Astrocyte (in vitro differentiated cells and primary cell): ENCODE measurements at regions not wholly inside any gene's neighbourhood (a gene's known extent, or its start where the extent isn't known, plus 50 kb on each side); places are given as distances from the start of the nearest gene placed in this dataset.

Experiments used
- DNase-seq: peaks from one replicate; pipeline ENCODE4 v3.0.0-alpha.2; 2010; ENCODE audit warnings: low read depth
- FAIRE-seq: peaks from 2 replicates; lab custom pipeline; 2011; peaks lifted over from hg19 to GRCh38; lab: Jason Lieb, UNC
- H2AFZ ChIP-seq: 2 replicates; pipeline ENCODE4 v1.6.0; 2012; ENCODE audit warnings: low read depth, low read length, inconsistent platforms
- H3K27ac ChIP-seq: 2 replicates; pipeline ENCODE4 v1.5.1; 2011; ENCODE audit warnings: low read depth, low read length, inconsistent platforms
- H3K27me3 ChIP-seq: 2 replicates; pipeline ENCODE4 v1.6.0; 2011; ENCODE audit warnings: low read length, inconsistent platforms; ENCODE audit not compliant: insufficient read depth
- H3K36me3 ChIP-seq: 2 replicates; pipeline ENCODE4 v1.5.1; 2011; ENCODE audit warnings: low read length, inconsistent platforms; ENCODE audit not compliant: insufficient read depth
- H3K4me1 ChIP-seq: 2 replicates; pipeline ENCODE4 v1.5.1; 2011; ENCODE audit warnings: low read length, inconsistent platforms; ENCODE audit not compliant: insufficient read depth
- H3K4me2 ChIP-seq: 2 replicates; pipeline ENCODE4 v1.6.0; 2012; ENCODE audit warnings: low read length, inconsistent platforms
- H3K4me3 ChIP-seq: 2 replicates; pipeline ENCODE4 v1.5.1; 2011; ENCODE audit warnings: low read depth, mild to moderate bottlenecking, low read length, inconsistent platforms; ENCODE audit not compliant: insufficient read depth
- H3K79me2 ChIP-seq: 2 replicates; pipeline ENCODE4 v1.6.0; 2012; ENCODE audit warnings: mild to moderate bottlenecking, low read length, inconsistent platforms; ENCODE audit not compliant: insufficient read depth
- H3K9ac ChIP-seq: 2 replicates; pipeline ENCODE4 v1.6.0; 2012; ENCODE audit warnings: mild to moderate bottlenecking, low read length, inconsistent platforms
- H3K9me3 ChIP-seq: 2 replicates; pipeline ENCODE4 v1.5.1; 2012; ENCODE audit warnings: low read depth, mild to moderate bottlenecking, low read length, inconsistent platforms; ENCODE audit not compliant: insufficient read depth
- H4K20me1 ChIP-seq: 2 replicates; pipeline ENCODE4 v1.6.0; 2012; ENCODE audit warnings: low read length, inconsistent platforms; ENCODE audit not compliant: insufficient read depth
- H3K27ac Mint-ChIP-seq: one replicate; pipeline ENCODE4 v1.8.0; 2021; ENCODE audit warnings: mild to moderate bottlenecking, mixed read lengths; ENCODE audit not compliant: unreplicated experiment
- H3K27me3 Mint-ChIP-seq: one replicate; pipeline ENCODE4 v1.8.0; 2021; ENCODE audit warnings: low read depth, mixed read lengths; ENCODE audit not compliant: unreplicated experiment
- H3K36me3 Mint-ChIP-seq: one replicate; pipeline ENCODE4 v1.8.0; 2021; ENCODE audit warnings: low read depth, mixed read lengths; ENCODE audit not compliant: unreplicated experiment
- H3K4me1 Mint-ChIP-seq: one replicate; pipeline ENCODE4 v1.8.0; 2021; ENCODE audit warnings: low read depth, mixed read lengths; ENCODE audit not compliant: unreplicated experiment
- H3K4me3 Mint-ChIP-seq: one replicate; pipeline ENCODE4 v1.8.0; 2021; ENCODE audit warnings: mild to moderate bottlenecking, moderate library complexity, mixed read lengths; ENCODE audit not compliant: unreplicated experiment
- H3K9me3 Mint-ChIP-seq: one replicate; pipeline ENCODE4 v1.8.0; 2021; ENCODE audit warnings: mild to moderate bottlenecking, mixed read lengths; ENCODE audit not compliant: unreplicated experiment
- EZH2 ChIP-seq: IDR thresholded peaks from 2 replicates; pipeline ENCODE4 v1.6.1; 2012; ENCODE audit warnings: mild to moderate bottlenecking, low read length, inconsistent platforms; ENCODE audit not compliant: insufficient read depth
- TF ChIP-seq, protein P1 (sequence below): IDR thresholded peaks from 2 replicates; pipeline ENCODE4 v1.5.1; 2011; ENCODE audit warnings: low read depth, mild to moderate bottlenecking, inconsistent platforms, low read length, moderate library complexity; ENCODE audit not compliant: insufficient read depth

DNA sequence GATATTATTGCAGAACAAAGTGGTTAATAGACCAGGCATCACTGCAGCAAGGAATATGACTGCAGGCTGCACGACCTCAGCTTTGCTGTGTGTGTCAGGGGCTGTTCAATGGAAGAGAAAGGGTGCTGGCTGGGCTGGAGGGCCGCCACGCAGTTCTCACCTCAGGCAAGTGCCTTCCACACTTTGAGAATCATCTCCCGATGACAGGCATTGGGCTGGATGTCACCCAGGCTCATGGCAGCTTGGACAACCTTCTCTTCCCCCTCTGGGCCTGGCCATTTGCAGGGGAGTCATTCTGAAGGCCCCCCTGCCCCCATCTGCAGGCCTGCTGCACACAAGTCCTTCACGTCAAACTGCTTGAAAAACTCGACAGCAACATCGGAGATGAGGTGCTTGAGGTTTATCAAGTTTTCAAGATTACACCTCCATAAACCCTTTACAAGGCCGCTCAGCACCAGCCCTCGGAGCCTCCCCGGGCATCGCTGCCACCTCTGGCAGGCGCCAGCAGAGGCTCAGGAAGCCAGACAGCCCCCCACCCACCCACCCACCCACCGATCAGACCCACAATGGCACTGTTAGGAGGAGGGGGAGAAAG lies 165.9 kb upstream of the GSC start:
- FAIRE-seq (no peak), DNase-seq (no peak)
- Histone ChIP-seq H4K20me1 (no peaks in the 10 kb centered on the region), H3K27ac (no peak overlapping the region), H3K4me3 (no peak overlapping the region), H3K79me2 (no peaks in the 10 kb centered on the region), H3K27me3 (peaks cover 23% of the 10 kb centered on the region), H3K4me2 (no peak overlapping the region), H3K4me1 (no peaks in the 10 kb centered on the region), H3K36me3 (no peaks in the 10 kb centered on the region), H2AFZ (no peak overlapping the region), H3K9ac (no peak overlapping the region), H3K9me3 (no peaks in the 10 kb centered on the region)
- no peaks in the 10 kb centered on the region for H3K36me3 Mint-ChIP-seq
- TF ChIP-seq EZH2: no peak
- TF ChIP-seq, protein P1, sequence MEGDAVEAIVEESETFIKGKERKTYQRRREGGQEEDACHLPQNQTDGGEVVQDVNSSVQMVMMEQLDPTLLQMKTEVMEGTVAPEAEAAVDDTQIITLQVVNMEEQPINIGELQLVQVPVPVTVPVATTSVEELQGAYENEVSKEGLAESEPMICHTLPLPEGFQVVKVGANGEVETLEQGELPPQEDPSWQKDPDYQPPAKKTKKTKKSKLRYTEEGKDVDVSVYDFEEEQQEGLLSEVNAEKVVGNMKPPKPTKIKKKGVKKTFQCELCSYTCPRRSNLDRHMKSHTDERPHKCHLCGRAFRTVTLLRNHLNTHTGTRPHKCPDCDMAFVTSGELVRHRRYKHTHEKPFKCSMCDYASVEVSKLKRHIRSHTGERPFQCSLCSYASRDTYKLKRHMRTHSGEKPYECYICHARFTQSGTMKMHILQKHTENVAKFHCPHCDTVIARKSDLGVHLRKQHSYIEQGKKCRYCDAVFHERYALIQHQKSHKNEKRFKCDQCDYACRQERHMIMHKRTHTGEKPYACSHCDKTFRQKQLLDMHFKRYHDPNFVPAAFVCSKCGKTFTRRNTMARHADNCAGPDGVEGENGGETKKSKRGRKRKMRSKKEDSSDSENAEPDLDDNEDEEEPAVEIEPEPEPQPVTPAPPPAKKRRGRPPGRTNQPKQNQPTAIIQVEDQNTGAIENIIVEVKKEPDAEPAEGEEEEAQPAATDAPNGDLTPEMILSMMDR: no peak
- H3K9me3 Mint-ChIP-seq: no peaks in the 10 kb centered on the region
- H3K27me3 Mint-ChIP-seq: peaks cover 12% of the 10 kb centered on the region
- H3K4me3 Mint-ChIP-seq: no peak overlapping the region
- no peaks in the 10 kb centered on the region for H3K4me1 Mint-ChIP-seq
- H3K27ac Mint-ChIP-seq: no peak overlapping the region

DNA sequence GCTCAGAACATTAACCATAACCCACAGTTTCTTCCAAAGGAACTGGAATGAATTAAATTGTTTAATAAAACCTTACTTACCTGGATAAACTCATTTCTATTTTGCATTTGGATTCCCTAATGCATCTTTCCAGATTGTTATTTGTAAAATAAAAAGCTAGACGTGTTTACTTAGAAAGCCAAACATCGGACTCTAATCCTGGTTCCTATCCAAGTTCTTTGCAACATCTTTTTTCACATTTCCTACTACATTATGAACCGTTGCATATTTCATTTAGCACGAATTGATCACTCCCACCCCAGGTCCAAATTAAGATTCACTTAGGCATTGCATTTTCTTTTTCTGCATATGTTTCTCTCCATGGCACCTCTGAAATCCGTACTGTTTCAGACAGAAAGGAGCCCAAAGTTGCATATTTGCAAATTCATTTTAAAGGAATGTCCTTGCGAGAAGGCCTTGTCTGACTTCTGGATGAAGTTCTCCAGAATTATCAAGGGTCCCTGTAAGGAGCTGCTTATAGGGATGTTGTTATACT lies 164.4 kb upstream of the GSC start:
- no peak overlapping the region for H3K4me3 Mint-ChIP-seq
- peaks cover 15% of the 10 kb centered on the region for H3K27me3 Mint-ChIP-seq
- H3K36me3 Mint-ChIP-seq: no peaks in the 10 kb centered on the region
- Histone ChIP-seq H3K9me3 (no peaks in the 10 kb centered on the region), H3K27me3 (peaks cover 23% of the 10 kb centered on the region), H4K20me1 (no peaks in the 10 kb centered on the region), H3K36me3 (no peaks in the 10 kb centered on the region), H3K4me2 (no peak overlapping the region), H3K9ac (no peak overlapping the region), H3K4me1 (no peaks in the 10 kb centered on the region), H3K79me2 (no peaks in the 10 kb centered on the region), H2AFZ (no peak overlapping the region), H3K4me3 (no peak overlapping the region), H3K27ac (no peak overlapping the region)
- FAIRE-seq: no peak
- H3K27ac Mint-ChIP-seq: no peak overlapping the region
- H3K9me3 Mint-ChIP-seq: no peaks in the 10 kb centered on the region
- TF ChIP-seq EZH2: no peak
- TF ChIP-seq, protein P1: no peak
- H3K4me1 Mint-ChIP-seq: no peaks in the 10 kb centered on the region
- DNase-seq: no peak

DNA sequence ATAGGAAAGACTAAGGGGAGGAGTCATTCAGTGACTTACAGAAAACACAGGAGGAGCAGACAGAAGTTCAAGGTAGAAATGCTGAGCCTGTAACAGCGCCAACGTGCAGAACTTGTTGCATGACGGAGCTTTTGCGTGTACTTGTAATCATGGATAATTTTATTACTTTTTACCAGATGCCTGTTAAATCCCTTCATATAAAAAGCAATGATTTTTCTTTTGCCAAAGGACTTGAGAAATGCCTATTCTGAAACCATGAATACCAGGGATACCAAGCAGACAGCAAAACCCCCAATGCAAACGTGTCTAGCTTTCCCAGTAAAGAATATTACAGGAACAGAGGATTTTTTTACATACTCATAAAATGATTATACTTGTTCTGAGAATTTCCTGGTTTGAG lies 163.6 kb upstream of the GSC start:
- no peak overlapping the region for H3K4me3 ChIP-seq
- peaks cover 23% of the 10 kb centered on the region for H3K27me3 ChIP-seq
- H3K27ac ChIP-seq: no peak overlapping the region
- Mint-ChIP-seq H3K36me3 (no peaks in the 10 kb centered on the region), H3K4me3 (no peak overlapping the region), H3K9me3 (no peaks in the 10 kb centered on the region), H3K4me1 (no peaks in the 10 kb centered on the region), H3K27me3 (peaks cover 15% of the 10 kb centered on the region), H3K27ac (no peak overlapping the region)
- no peaks in the 10 kb centered on the region for H4K20me1 ChIP-seq
- no peaks in the 10 kb centered on the region for H3K4me1 ChIP-seq
- no peak for TF ChIP-seq EZH2
- TF ChIP-seq, protein P1: no peak
- H3K4me2 ChIP-seq: no peak overlapping the region
- no peak overlapping the region for H2AFZ ChIP-seq
- DNase-seq (no peak), FAIRE-seq (no peak)
- no peaks in the 10 kb centered on the region for H3K36me3 ChIP-seq
- no peaks in the 10 kb centered on the region for H3K9me3 ChIP-seq
- H3K9ac ChIP-seq: no peak overlapping the region
- no peaks in the 10 kb centered on the region for H3K79me2 ChIP-seq
